ENCODE measurements at regions not wholly inside any gene's neighbourhood (a gene's known extent, or its start where the extent isn't known, plus 50 kb on each side); places are given as distances from the start of the nearest gene placed in this dataset.

GRCh38 chrX:104427693-104428092 is 138.3 kb upstream of the IL1RAPL2 start:
- no peaks in the 10 kb centered on the region for H3K27me3 ChIP-seq

GRCh38 chrX:104427073-104427472 is 138.9 kb upstream of the IL1RAPL2 start:
- H3K4me1 ChIP-seq (ENCODE audit: low read depth), result no peaks in the 10 kb centered on the region
- no peak for DNase-seq (ENCODE audit: low read depth in 1 of 2, low spot score in 1 of 2)
- no peak for TF ChIP-seq CTCF (IDR thresholded peaks at IDR 0.05; ENCODE audit: low read depth, low read length)
- no peak overlapping the region for H3K4me3 ChIP-seq
- no peaks in the 10 kb centered on the region for H3K27me3 ChIP-seq
- no peaks in the 10 kb centered on the region for H3K9me3 ChIP-seq (ENCODE audit: low read depth)
- H3K27ac ChIP-seq, result no peak overlapping the region
- H3K36me3 ChIP-seq, result no peaks in the 10 kb centered on the region

More at GRCh38 chrX:104427693-104428092, 138.3 kb upstream of the IL1RAPL2 start:
- H3K4me3 ChIP-seq, result no peak overlapping the region
- H3K9me3 ChIP-seq (ENCODE audit: low read depth), result no peaks in the 10 kb centered on the region
- DNase-seq (ENCODE audit: low read depth in 1 of 2, low spot score in 1 of 2), result no peak
- no peaks in the 10 kb centered on the region for H3K36me3 ChIP-seq
- TF ChIP-seq CTCF (IDR thresholded peaks at IDR 0.05; ENCODE audit: low read depth, low read length), result no peak
- no peaks in the 10 kb centered on the region for H3K4me1 ChIP-seq (ENCODE audit: low read depth)
- H3K27ac ChIP-seq, result no peak overlapping the region

GRCh38 chrX:104420907-104421306 is 145.1 kb upstream of the IL1RAPL2 start:
- H3K4me1 ChIP-seq (ENCODE audit: low read depth), result no peaks in the 10 kb centered on the region
- H3K9me3 ChIP-seq (ENCODE audit: low read depth), result no peaks in the 10 kb centered on the region
- no peak overlapping the region for H3K4me3 ChIP-seq
- H3K27me3 ChIP-seq, result no peaks in the 10 kb centered on the region
- no peak for DNase-seq (ENCODE audit: low read depth in 1 of 2, low spot score in 1 of 2)
- H3K36me3 ChIP-seq, result no peaks in the 10 kb centered on the region
- TF ChIP-seq CTCF (IDR thresholded peaks at IDR 0.05; ENCODE audit: low read depth, low read length), result no peak
- H3K27ac ChIP-seq, result no peak overlapping the region

GRCh38 chrX:104419926-104420325 is 146.1 kb upstream of the IL1RAPL2 start:
- Histone ChIP-seq H3K4me1 (ENCODE audit: low read depth) (no peaks in the 10 kb centered on the region), H3K27me3 (no peaks in the 10 kb centered on the region), H3K27ac (no peak overlapping the region), H3K4me3 (no peak overlapping the region), H3K9me3 (ENCODE audit: low read depth) (no peaks in the 10 kb centered on the region), H3K36me3 (no peaks in the 10 kb centered on the region)
- no peak for DNase-seq (ENCODE audit: low read depth in 1 of 2, low spot score in 1 of 2)
- TF ChIP-seq CTCF (IDR thresholded peaks at IDR 0.05; ENCODE audit: low read depth, low read length), result no peak

- H3K27ac ChIP-seq, result no peak overlapping the region
- no peaks in the 10 kb centered on the region for H3K9me3 ChIP-seq (ENCODE audit: low read depth)
- no peaks in the 10 kb centered on the region for H3K27me3 ChIP-seq
- H3K4me3 ChIP-seq, result no peak overlapping the region
- TF ChIP-seq CTCF (IDR thresholded peaks at IDR 0.05; ENCODE audit: low read depth, low read length), result no peak
- DNase-seq (ENCODE audit: low read depth in 1 of 2, low spot score in 1 of 2), result peak in 1 of 2 donors; percentile 0
- no peaks in the 10 kb centered on the region for H3K36me3 ChIP-seq
- no peaks in the 10 kb centered on the region for H3K4me1 ChIP-seq (ENCODE audit: low read depth)
Measured at GRCh38 chrX:104419211-104419610, 146.8 kb upstream of the IL1RAPL2 start.

- no peaks in the 10 kb centered on the region for H3K36me3 ChIP-seq
- H3K27me3 ChIP-seq, result no peaks in the 10 kb centered on the region
- no peaks in the 10 kb centered on the region for H3K9me3 ChIP-seq (ENCODE audit: low read depth)
- H3K4me1 ChIP-seq (ENCODE audit: low read depth), result no peaks in the 10 kb centered on the region
- no peak overlapping the region for H3K27ac ChIP-seq
- TF ChIP-seq CTCF (IDR thresholded peaks at IDR 0.05; ENCODE audit: low read depth, low read length), result no peak
- H3K4me3 ChIP-seq, result no peak overlapping the region
- no peak for DNase-seq (ENCODE audit: low read depth in 1 of 2, low spot score in 1 of 2)
Measured at GRCh38 chrX:104411800-104412199, 154.2 kb upstream of the IL1RAPL2 start.

Measured in cardiac muscle cell (in vitro differentiated cells and primary cell).